Vagina (tissue), 2 donors: ENCODE measurements at regions not wholly inside any gene's neighbourhood (a gene's known extent, or its start where the extent isn't known, plus 50 kb on each side); places are given as distances from the start of the nearest gene placed in this dataset.
"Not testable (repeated sequence)": the region's sequence is repeated elsewhere in the genome, so short reads cannot be mapped to it uniquely, and the experiment has no call there.

Experiments
- DNase-seq, 2 donors: peaks; one replicate each; pipeline ENCODE4 v3.0.0-alpha.2; 2017; ENCODE audit errors: extremely low spot score in 2 of 2
- H3K27ac ChIP-seq: fragments of 200-600 bp; sonication (generic); one replicate; pipeline ENCODE4 v1.5.1; 2019
- H3K27me3 ChIP-seq: fragments of 200-600 bp; sonication (generic); one replicate; pipeline ENCODE4 v1.5.1; 2019
- H3K36me3 ChIP-seq, 2 donors: fragments of 200-600 bp; sonication (generic); one replicate each; pipeline ENCODE4 v1.5.1; 2017 to 2019
- H3K4me1 ChIP-seq: fragments of 200-600 bp; sonication (generic); one replicate; pipeline ENCODE4 v1.5.1; 2019
- H3K4me3 ChIP-seq, 2 donors: fragments of 200-600 bp; sonication (generic); 1 replicate in 1 of 2; 2 replicates in 1 of 2; pipeline ENCODE4 v1.5.1; 2016 to 2019
- H3K9me3 ChIP-seq: fragments of 200-600 bp; sonication (generic); one replicate; pipeline ENCODE4 v1.5.1; 2019
- POLR2A ChIP-seq, 2 donors: fragments of 450-650 bp; IDR thresholded peaks; one replicate each; pipeline ENCODE4 v1.6.1; 2017; ENCODE audit warnings: antibody characterized with exemption in 2 of 2, mild to moderate bottlenecking in 2 of 2, moderate library complexity in 2 of 2
- POLR2AphosphoS5 ChIP-seq, 2 donors: sonication (generic); formaldehyde crosslinking; IDR thresholded peaks; one replicate each; pipeline ENCODE4 v1.9.0; 2017; ENCODE audit warnings: antibody characterized with exemption in 2 of 2, mild to moderate bottlenecking in 2 of 2, low read depth in 1 of 2; ENCODE audit not compliant: insufficient read depth in 1 of 2
- intact Hi-C: fragments of 100-400 bp; cut with DNase I; formaldehyde crosslinking; loops from one replicate; pipeline ENCODE4 v1.15.1; 2023
- TF ChIP-seq, protein P1 (sequence below), 3 experiments: fragments of 450-650 bp in 2 of 3; fragments of 200-600 bp in 1 of 3; sonication (generic) in 1 of 3; IDR thresholded peaks; one replicate each; pipeline ENCODE4 v1.5.1; 2017 to 2019; ENCODE audit warnings: antibody characterized with exemption in 3 of 3, mild to moderate bottlenecking in 2 of 3, moderate library complexity in 2 of 3

DNA sequence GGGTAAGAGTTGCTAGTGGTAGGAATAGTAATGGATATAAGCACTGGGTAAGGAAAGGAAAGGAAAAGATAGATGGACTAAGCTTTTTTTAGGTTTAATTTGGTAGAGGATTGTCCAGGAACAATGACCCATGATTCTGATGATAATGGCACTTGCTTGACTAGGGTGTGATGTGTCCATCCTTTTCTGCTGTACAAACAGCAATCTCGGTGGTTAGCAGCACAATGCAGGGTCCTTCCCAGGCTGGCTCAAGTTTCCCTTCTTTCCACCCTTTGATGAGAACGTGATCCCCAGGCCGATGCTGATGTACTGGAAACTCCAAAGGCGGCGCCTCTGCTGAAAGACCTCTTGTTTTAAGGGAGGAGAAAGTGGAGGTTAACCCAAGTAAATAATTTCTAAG, 105.3 kb downstream of the TMEM167A start:
- intact Hi-C loops, result no loop called here
- Histone ChIP-seq H3K27me3 (no peaks in the 10 kb centered on the region), H3K27ac (no peak overlapping the region)

DNA sequence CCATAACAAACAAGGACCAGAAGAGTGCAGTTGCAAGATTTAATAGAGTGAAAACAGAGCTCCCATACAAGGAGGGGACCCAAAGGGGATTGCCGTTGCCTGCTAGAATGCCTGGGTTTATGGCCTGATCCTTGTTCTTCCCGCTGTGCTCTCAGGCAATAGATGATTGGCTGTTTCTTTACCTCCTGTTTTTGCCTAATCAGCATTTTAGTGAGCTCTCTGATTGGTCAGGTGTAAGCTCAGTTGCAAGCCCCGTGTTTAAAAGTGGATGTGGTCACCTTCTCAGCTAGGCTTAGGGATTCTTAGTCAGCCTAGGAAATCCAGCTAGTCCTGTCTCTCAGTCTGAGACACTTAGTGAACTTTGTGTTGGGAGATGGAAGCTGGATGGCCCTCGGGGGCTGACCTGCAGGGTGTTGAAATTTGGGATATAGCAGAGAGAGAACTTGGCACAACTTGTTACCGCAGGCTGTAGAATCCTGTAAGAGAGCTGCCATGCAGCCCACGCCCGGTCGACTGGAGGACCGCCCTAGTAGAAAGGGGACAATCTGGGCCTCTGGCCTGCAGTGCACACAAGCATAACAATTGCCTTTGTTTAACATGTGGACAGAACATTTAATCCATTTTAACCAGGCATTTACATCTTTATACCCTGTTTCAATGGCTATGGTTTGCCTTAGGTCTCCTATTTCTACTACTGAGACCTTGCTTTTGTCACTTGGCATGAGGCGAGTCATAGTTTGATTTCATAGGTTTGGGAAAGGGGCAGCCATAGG, 106.0 kb downstream of the TMEM167A start:
- DNase-seq, H3K4me1 ChIP-seq, H3K27me3 ChIP-seq, H3K36me3 ChIP-seq, H3K4me3 ChIP-seq, intact Hi-C loops, H3K9me3 ChIP-seq, H3K27ac ChIP-seq: not testable (repeated sequence)

More for the DNA sequence above, 105.3 kb downstream of the TMEM167A start:
- H3K9me3 ChIP-seq, result peaks cover 8% of the 10 kb centered on the region
- TF ChIP-seq POLR2AphosphoS5 (IDR thresholded peaks at IDR 0.05; ENCODE audit: insufficient read depth in 1 of 2, low read depth in 1 of 2) (no peak), POLR2A (IDR thresholded peaks at IDR 0.05) (no peak)
- TF ChIP-seq, protein P1, sequence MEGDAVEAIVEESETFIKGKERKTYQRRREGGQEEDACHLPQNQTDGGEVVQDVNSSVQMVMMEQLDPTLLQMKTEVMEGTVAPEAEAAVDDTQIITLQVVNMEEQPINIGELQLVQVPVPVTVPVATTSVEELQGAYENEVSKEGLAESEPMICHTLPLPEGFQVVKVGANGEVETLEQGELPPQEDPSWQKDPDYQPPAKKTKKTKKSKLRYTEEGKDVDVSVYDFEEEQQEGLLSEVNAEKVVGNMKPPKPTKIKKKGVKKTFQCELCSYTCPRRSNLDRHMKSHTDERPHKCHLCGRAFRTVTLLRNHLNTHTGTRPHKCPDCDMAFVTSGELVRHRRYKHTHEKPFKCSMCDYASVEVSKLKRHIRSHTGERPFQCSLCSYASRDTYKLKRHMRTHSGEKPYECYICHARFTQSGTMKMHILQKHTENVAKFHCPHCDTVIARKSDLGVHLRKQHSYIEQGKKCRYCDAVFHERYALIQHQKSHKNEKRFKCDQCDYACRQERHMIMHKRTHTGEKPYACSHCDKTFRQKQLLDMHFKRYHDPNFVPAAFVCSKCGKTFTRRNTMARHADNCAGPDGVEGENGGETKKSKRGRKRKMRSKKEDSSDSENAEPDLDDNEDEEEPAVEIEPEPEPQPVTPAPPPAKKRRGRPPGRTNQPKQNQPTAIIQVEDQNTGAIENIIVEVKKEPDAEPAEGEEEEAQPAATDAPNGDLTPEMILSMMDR (IDR thresholded peaks at IDR 0.05), result no peak
- H3K4me3 ChIP-seq, result no peak overlapping the region
- DNase-seq, result no peak
- H3K4me1 ChIP-seq, result no peaks in the 10 kb centered on the region
- no peaks in the 10 kb centered on the region for H3K36me3 ChIP-seq

GRCh38 chr5:82969221-82969976, 107.8 kb downstream of the TMEM167A start:
- H3K4me1 ChIP-seq, H3K4me3 ChIP-seq, intact Hi-C loops, H3K27ac ChIP-seq, DNase-seq, H3K36me3 ChIP-seq, H3K27me3 ChIP-seq, H3K9me3 ChIP-seq: not testable (repeated sequence)

DNA sequence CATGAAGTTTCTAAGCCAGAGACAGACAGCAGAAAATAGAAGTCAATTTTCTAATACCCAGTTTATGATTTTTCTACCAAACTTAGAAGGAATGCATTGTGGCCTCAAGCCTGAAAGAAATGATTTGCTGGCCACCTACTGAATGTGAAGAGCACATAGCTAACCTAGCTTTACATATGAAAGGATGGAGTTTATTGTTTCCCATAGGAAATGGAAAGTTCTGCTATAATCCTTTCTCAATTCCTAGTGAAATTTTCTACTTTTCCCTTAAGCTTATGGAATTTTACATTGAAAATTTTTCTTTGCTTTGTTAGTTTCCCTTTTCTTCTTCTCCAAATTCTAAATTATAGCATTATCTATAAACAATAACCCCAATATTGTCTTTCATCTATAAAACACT, 110.1 kb downstream of the TMEM167A start:
- H3K4me3 ChIP-seq, result no peak overlapping the region
- no peaks in the 10 kb centered on the region for H3K36me3 ChIP-seq
- TF ChIP-seq POLR2AphosphoS5 (IDR thresholded peaks at IDR 0.05; ENCODE audit: insufficient read depth in 1 of 2, low read depth in 1 of 2) (no peak), POLR2A (IDR thresholded peaks at IDR 0.05) (no peak)
- TF ChIP-seq, protein P1 (IDR thresholded peaks at IDR 0.05), result no peak
- no peak for DNase-seq
- H3K27me3 ChIP-seq, result no peaks in the 10 kb centered on the region
- no peaks in the 10 kb centered on the region for H3K4me1 ChIP-seq
- H3K9me3 ChIP-seq, result no peaks in the 10 kb centered on the region
- H3K27ac ChIP-seq, result no peak overlapping the region
- intact Hi-C loops, result no loop called here

DNA sequence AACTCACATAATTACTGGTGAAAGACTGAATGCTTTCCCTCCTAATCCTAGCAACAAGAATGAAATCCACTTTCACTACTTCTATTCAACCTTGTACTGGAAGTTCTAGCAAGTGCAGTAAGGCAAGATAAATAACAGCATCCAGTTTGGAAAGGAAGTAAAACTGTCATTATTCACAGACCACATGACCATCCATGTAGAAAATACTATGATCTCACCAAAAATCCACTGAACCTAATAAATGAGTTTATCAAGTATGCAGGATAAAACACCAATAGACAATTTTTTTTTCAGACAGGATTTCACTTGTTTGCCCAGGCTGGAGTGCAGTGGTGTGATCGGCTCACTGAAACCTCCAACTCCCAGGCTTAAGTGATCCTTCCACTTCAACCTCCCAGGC, 117.7 kb downstream of the TMEM167A start:
- intact Hi-C loops, result no loop called here
- Histone ChIP-seq H3K36me3 (no peaks in the 10 kb centered on the region), H3K4me3 (no peak overlapping the region), H3K27me3 (no peaks in the 10 kb centered on the region), H3K27ac (no peak overlapping the region), H3K4me1 (no peaks in the 10 kb centered on the region), H3K9me3 (no peaks in the 10 kb centered on the region)
- DNase-seq, result no peak
- TF ChIP-seq, protein P1 (IDR thresholded peaks at IDR 0.05), result no peak
- TF ChIP-seq POLR2A (IDR thresholded peaks at IDR 0.05) (no peak), POLR2AphosphoS5 (IDR thresholded peaks at IDR 0.05; ENCODE audit: insufficient read depth in 1 of 2, low read depth in 1 of 2) (no peak)

- no peaks in the 10 kb centered on the region for H3K36me3 ChIP-seq
- no peak overlapping the region for H3K27ac ChIP-seq
- no peak overlapping the region for H3K4me3 ChIP-seq
- H3K9me3 ChIP-seq, result no peaks in the 10 kb centered on the region
- DNase-seq, result no peak
- intact Hi-C loops, result no loop called here
- H3K27me3 ChIP-seq, result no peaks in the 10 kb centered on the region
- no peaks in the 10 kb centered on the region for H3K4me1 ChIP-seq
- TF ChIP-seq POLR2AphosphoS5 (IDR thresholded peaks at IDR 0.05; ENCODE audit: insufficient read depth in 1 of 2, low read depth in 1 of 2) (no peak), POLR2A (IDR thresholded peaks at IDR 0.05) (no peak)
- TF ChIP-seq, protein P1 (IDR thresholded peaks at IDR 0.05), result no peak
Measured at GRCh38 chr5:82956600-82956999, 120.6 kb downstream of the TMEM167A start.
